ENCODE measurements at regions not wholly inside any gene's neighbourhood (a gene's known extent, or its start where the extent isn't known, plus 50 kb on each side); places are given as distances from the start of the nearest gene placed in this dataset.

GRCh38 chr3:56896357-56896756, 94.6 kb upstream of the ARHGEF3 start:
- H3K27me3 ChIP-seq (ENCODE audit: control insufficient read depth, insufficient read depth, low read length): no peaks in the 10 kb centered on the region
- no peak for TF ChIP-seq CTCF (IDR thresholded peaks at IDR 0.05; ENCODE audit: borderline replicate concordance, extremely low read depth, insufficient read depth)
- H3K9ac ChIP-seq (ENCODE audit: low read length in 3 of 3): no peak overlapping the region
- FAIRE-seq: no peak
- intact Hi-C loops (cut with DNase I): no loop called here
- H3K4me1 ChIP-seq (ENCODE audit: control insufficient read depth in 2 of 3, insufficient read depth in 2 of 3, low read depth in 1 of 3, low read length in 3 of 3): no peaks in the 10 kb centered on the region
- no peak overlapping the region for H3K4me3 ChIP-seq (ENCODE audit: low read length in 3 of 3)
- DNase-seq: no peak
- no peak overlapping the region for H3K27ac ChIP-seq (ENCODE audit: low read depth in 2 of 2, low read length in 2 of 2)
- H3K36me3 ChIP-seq (ENCODE audit: control insufficient read depth in 2 of 3, insufficient read depth in 3 of 3, low read length in 3 of 3): no peaks in the 10 kb centered on the region
- no peaks in the 10 kb centered on the region for H3K9me3 ChIP-seq (ENCODE audit: control insufficient read depth in 2 of 3, insufficient read depth in 1 of 3, low read length in 3 of 3)

DNA sequence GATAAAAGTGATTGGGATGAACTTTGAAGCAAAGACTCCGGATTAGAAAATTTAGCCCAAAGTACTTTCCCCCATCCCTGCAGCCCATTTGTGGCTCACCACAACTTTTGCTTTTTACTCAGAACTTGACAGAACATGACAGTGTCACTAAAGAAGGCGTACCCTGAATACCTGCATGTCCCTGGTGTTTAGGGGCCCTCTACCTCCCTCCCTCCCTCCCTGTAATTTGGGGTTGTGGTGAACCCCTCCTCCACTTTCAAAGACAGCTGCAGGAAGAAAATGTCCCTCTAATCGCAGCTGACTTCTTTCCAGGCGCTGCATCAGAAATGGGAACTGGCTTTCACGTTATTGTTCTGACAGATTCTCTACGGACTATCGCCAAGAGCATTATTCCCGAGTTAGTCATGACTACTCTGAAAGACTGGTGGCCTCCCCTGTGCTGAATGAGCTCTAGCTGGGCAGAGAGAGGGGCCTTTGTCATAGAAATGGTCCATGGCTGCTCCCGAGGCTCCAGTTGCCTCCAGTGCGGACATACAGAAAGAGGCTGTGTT, 93.2 kb upstream of the ARHGEF3 start:
- DNase-seq (no peak), FAIRE-seq (no peak)
- H3K27me3 ChIP-seq (ENCODE audit: control insufficient read depth, insufficient read depth, low read length): no peaks in the 10 kb centered on the region
- H3K9me3 ChIP-seq (ENCODE audit: control insufficient read depth in 2 of 3, insufficient read depth in 1 of 3, low read length in 3 of 3): no peaks in the 10 kb centered on the region
- H3K4me1 ChIP-seq (ENCODE audit: control insufficient read depth in 2 of 3, insufficient read depth in 2 of 3, low read depth in 1 of 3, low read length in 3 of 3): no peaks in the 10 kb centered on the region
- TF ChIP-seq CTCF (IDR thresholded peaks at IDR 0.05; ENCODE audit: borderline replicate concordance, extremely low read depth, insufficient read depth): no peak
- no peak overlapping the region for H3K27ac ChIP-seq (ENCODE audit: low read depth in 2 of 2, low read length in 2 of 2)
- H3K9ac ChIP-seq (ENCODE audit: low read length in 3 of 3): no peak overlapping the region
- intact Hi-C loops (cut with DNase I): no loop called here
- no peaks in the 10 kb centered on the region for H3K36me3 ChIP-seq (ENCODE audit: control insufficient read depth in 2 of 3, insufficient read depth in 3 of 3, low read length in 3 of 3)
- H3K4me3 ChIP-seq (ENCODE audit: low read length in 3 of 3): no peak overlapping the region

- Histone ChIP-seq H3K4me1 (ENCODE audit: control insufficient read depth in 2 of 3, insufficient read depth in 2 of 3, low read depth in 1 of 3, low read length in 3 of 3) (peaks cover 0 to 3% (median 0%) of the 10 kb centered on the region in 3 donors), H3K27ac (ENCODE audit: low read depth in 2 of 2, low read length in 2 of 2) (no peak overlapping the region), H3K27me3 (ENCODE audit: control insufficient read depth, insufficient read depth, low read length) (no peaks in the 10 kb centered on the region), H3K4me3 (ENCODE audit: low read length in 3 of 3) (no peak overlapping the region), H3K9ac (ENCODE audit: low read length in 3 of 3) (no peak overlapping the region), H3K36me3 (ENCODE audit: control insufficient read depth in 2 of 3, insufficient read depth in 3 of 3, low read length in 3 of 3) (no peaks in the 10 kb centered on the region), H3K9me3 (ENCODE audit: control insufficient read depth in 2 of 3, insufficient read depth in 1 of 3, low read length in 3 of 3) (no peaks in the 10 kb centered on the region)
- DNase-seq (no peak), FAIRE-seq (no peak)
- TF ChIP-seq CTCF (IDR thresholded peaks at IDR 0.05; ENCODE audit: borderline replicate concordance, extremely low read depth, insufficient read depth): no peak
- intact Hi-C loops (cut with DNase I): no loop called here
Measured at GRCh38 chr3:56890448-56891091, 88.8 kb upstream of the ARHGEF3 start.

Data from kidney (tissue), 13 donors.